Fibroblast of villous mesenchyme (primary cell): ENCODE measurements at regions not wholly inside any gene's neighbourhood (a gene's known extent, or its start where the extent isn't known, plus 50 kb on each side); places are given as distances from the start of the nearest gene placed in this dataset.

ENCODE experiments used
- DNase-seq: peaks from one replicate; pipeline ENCODE4 v3.0.0-alpha.2; 2010; ENCODE audit warnings: low read depth
- H3K4me3 ChIP-seq: 2 replicates; pipeline ENCODE4 v1.5.1; 2011; ENCODE audit warnings: low read depth, mild to moderate bottlenecking, low read length
- CTCF ChIP-seq: IDR thresholded peaks from 2 replicates; pipeline ENCODE4 v1.5.1; 2012; ENCODE audit warnings: low read depth, mild to moderate bottlenecking, low read length; ENCODE audit not compliant: insufficient read depth

- H3K4me3 ChIP-seq: no peak overlapping the region
- no peak for DNase-seq
- TF ChIP-seq CTCF: no peak
Measured at GRCh38 chr15:95108673-95109072, 877.3 kb downstream of the MCTP2 start.

DNA sequence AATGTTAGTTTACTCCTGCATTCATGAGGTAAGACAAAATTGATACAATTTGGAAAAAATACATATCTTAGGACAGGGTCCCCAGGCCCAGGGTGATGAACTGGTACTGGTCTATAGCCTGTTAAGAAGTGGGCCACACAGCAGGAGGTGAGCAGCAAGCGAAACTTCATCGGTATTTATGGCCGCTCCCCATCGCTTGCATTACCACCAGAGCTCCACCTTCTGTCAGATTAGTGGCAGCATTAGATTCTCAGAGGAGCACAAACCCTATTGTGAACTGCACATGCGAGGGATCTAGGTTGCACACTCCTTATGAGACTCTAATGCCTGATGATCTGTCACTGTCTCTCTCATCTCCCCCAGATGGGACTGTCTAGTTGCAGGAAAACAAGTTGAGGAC, 880.6 kb downstream of the MCTP2 start:
- DNase-seq: no peak
- H3K4me3 ChIP-seq: no peak overlapping the region
- TF ChIP-seq CTCF: no peak

DNA sequence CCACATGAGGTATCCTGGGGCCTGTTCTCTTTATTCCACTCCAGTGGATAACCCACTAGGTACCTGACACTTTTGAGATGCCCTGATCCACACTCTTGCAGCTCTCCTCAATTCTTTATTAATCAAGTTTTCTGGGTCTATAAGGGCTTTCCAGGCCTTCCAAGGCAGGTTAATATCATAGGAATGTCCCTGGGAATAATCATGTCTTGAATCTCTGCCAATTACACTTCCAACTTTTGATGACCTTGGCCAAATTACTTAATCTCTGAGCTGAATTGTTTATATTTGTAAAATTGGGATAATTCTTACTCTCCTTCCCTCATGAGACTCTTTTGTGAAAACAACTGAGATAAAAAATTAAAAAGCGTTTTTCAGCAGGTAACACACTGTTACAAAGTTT, 881.7 kb downstream of the MCTP2 start:
- no peak overlapping the region for H3K4me3 ChIP-seq
- TF ChIP-seq CTCF: no peak
- DNase-seq: no peak

DNA sequence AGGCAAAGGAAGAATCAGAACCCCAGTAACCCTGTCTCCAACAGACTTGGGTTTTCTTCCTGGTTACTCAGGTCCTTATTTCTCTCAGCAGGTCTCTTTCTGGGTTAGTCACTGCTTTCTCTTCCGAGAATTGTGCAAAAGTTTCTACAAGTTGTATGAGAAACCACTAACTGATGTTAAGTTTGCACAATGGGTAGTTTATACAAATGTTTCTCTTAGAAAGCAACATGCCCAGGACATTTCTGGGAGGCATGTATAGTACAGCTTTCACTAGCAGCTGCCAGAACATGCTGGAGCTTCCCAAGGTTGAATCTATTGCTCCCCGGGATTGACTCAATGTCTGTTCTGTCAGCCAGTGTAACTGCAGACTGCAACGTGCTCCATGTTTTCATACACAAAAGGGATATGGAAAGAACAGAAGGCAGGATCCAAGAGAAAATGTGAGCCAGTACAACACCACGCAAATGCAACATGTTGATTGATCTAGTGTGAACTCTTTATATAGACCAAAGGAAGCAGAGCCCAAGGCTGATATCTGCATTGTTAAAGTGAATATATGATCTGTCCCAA, 887.8 kb downstream of the MCTP2 start:
- TF ChIP-seq CTCF: no peak
- no peak for DNase-seq
- no peak overlapping the region for H3K4me3 ChIP-seq

DNA sequence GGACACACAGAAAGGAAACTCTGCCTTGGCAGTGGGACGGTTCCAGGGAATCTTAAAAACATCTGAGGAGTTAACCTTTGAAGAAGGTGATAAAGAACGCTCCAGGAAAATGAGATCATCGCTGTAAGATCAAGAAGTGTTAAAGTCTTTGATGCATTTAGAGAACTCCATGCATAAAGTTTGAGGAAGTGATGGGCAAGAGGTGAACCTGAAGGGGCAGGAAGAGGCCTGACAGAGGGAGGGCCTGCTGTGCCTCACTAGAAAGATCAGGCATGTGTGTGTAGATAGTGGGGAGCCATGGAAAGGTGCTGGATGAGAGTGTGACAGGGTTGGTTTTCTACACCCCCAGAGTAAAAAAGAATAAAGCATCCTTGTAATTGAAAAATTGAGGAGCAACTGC, 889.2 kb downstream of the MCTP2 start:
- no peak for TF ChIP-seq CTCF

DNA sequence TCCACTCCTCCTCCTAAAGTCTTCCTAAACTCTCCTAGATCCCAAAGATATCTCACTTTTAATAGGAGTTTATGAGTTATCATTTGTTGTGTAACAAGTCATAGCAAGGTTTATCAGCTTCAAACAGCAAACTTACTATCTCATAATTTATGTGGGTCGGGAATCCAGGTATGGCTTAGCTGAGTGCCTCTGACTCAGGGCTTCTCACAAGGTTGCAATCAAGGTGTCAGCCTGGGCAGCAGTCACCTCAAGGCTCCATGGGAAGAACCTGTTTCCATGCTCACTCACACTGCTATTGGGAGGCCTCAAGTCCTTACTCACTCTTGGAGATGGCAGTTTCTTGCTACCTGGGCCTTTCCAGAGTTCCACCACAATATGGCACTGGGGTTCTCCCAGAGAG, 889.8 kb downstream of the MCTP2 start:
- TF ChIP-seq CTCF: no peak
- H3K4me3 ChIP-seq: no peak overlapping the region
- DNase-seq: no peak

More for the DNA sequence above, 889.2 kb downstream of the MCTP2 start:
- H3K4me3 ChIP-seq: no peak overlapping the region
- no peak for DNase-seq

- no peak for TF ChIP-seq CTCF
- DNase-seq: no peak
- H3K4me3 ChIP-seq: no peak overlapping the region
Measured at GRCh38 chr15:95125803-95126202, 894.4 kb downstream of the MCTP2 start.
